ENCODE measurements at regions not wholly inside any gene's neighbourhood (a gene's known extent, or its start where the extent isn't known, plus 50 kb on each side); places are given as distances from the start of the nearest gene placed in this dataset.

DNA sequence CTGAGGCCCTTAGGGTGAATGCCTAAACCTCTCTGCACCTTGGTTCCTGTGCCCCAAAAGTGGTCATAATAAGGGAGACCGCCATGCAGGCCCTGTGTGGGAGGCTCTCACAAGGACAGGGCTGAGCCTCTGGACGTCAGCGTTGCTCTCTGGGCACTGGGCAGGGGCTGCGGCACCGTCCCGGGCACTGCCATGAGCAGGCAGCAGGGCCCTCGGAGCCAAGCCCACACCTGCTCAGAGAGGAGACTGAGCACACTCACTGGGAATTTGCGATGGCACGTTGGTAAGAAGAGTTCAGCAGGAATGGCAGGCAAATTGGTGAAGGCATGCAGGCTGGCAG lies 123.4 kb downstream of the HMX1 start:
- TF ChIP-seq POLR2A (IDR thresholded peaks at IDR 0.05) (no peak), POLR2AphosphoS5 (IDR thresholded peaks at IDR 0.05) (no peak)
- TF ChIP-seq, protein P1, sequence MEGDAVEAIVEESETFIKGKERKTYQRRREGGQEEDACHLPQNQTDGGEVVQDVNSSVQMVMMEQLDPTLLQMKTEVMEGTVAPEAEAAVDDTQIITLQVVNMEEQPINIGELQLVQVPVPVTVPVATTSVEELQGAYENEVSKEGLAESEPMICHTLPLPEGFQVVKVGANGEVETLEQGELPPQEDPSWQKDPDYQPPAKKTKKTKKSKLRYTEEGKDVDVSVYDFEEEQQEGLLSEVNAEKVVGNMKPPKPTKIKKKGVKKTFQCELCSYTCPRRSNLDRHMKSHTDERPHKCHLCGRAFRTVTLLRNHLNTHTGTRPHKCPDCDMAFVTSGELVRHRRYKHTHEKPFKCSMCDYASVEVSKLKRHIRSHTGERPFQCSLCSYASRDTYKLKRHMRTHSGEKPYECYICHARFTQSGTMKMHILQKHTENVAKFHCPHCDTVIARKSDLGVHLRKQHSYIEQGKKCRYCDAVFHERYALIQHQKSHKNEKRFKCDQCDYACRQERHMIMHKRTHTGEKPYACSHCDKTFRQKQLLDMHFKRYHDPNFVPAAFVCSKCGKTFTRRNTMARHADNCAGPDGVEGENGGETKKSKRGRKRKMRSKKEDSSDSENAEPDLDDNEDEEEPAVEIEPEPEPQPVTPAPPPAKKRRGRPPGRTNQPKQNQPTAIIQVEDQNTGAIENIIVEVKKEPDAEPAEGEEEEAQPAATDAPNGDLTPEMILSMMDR (IDR thresholded peaks at IDR 0.05) = no peak
- H3K36me3 ChIP-seq = no peaks in the 10 kb centered on the region
- H3K4me3 ChIP-seq = no peak overlapping the region
- no peak for DNase-seq (ENCODE audit: low spot score in 2 of 2)
- H3K27ac ChIP-seq = no peak overlapping the region
- intact Hi-C loops (cut with DNase I; ENCODE audit: low total_unique reads) = no loop called here
- H3K4me1 ChIP-seq = no peaks in the 10 kb centered on the region
- H3K9me3 ChIP-seq = no peaks in the 10 kb centered on the region
- peaks cover 0 to 19% of the 10 kb centered on the region in 2 donors for H3K27me3 ChIP-seq

DNA sequence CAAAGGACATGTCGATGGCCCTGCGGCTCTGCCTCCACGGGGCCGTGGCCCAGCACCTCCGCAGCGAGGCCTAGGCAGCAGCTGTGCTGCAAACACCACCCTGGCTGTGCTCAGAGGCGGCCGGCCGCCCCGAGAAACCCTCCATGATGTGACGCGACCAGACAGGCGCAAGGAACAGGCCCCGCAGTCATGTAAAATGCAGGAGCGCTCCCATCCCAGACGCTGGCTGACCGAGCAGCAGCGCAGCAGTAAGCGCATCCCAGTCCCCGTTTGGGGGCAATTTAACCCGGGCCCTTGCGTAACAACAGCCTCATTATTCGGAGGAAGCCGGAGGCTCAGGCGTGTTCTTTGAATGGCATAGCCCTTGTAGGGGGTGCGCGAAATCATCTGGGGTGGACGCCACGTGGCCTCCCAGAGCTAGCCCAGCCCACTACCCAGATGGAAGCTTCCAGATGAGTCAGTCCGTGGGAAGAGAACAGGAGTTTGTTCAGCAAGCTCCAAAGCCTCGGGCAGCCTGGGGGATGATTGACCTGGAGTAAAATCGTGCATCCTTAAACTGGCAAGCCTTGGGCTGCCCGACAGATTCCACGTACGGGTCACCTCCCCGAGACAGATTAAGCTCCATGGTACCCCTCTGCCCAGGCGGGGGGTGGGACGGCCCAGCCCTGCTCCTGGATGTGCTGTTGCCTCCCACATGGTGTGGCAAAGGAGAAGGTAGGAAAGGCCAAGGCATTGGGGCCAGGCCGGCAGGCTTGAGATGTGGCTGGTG lies 124.0 kb downstream of the HMX1 start:
- peaks cover 0 to 21% of the 10 kb centered on the region in 2 donors for H3K27me3 ChIP-seq
- H3K4me3 ChIP-seq = no peak overlapping the region
- TF ChIP-seq, protein P1 (IDR thresholded peaks at IDR 0.05) = no peak
- no peak for TF ChIP-seq POLR2AphosphoS5 (IDR thresholded peaks at IDR 0.05)
- TF ChIP-seq POLR2A (IDR thresholded peaks at IDR 0.05) = no peak
- no peaks in the 10 kb centered on the region for H3K36me3 ChIP-seq
- H3K4me1 ChIP-seq = no peaks in the 10 kb centered on the region
- intact Hi-C loops (cut with DNase I; ENCODE audit: low total_unique reads) = no loop called here
- H3K9me3 ChIP-seq = no peaks in the 10 kb centered on the region
- H3K27ac ChIP-seq = no peak overlapping the region
- peak in 1 of 2 donors; percentile 39 for DNase-seq (ENCODE audit: low spot score in 2 of 2)

DNA sequence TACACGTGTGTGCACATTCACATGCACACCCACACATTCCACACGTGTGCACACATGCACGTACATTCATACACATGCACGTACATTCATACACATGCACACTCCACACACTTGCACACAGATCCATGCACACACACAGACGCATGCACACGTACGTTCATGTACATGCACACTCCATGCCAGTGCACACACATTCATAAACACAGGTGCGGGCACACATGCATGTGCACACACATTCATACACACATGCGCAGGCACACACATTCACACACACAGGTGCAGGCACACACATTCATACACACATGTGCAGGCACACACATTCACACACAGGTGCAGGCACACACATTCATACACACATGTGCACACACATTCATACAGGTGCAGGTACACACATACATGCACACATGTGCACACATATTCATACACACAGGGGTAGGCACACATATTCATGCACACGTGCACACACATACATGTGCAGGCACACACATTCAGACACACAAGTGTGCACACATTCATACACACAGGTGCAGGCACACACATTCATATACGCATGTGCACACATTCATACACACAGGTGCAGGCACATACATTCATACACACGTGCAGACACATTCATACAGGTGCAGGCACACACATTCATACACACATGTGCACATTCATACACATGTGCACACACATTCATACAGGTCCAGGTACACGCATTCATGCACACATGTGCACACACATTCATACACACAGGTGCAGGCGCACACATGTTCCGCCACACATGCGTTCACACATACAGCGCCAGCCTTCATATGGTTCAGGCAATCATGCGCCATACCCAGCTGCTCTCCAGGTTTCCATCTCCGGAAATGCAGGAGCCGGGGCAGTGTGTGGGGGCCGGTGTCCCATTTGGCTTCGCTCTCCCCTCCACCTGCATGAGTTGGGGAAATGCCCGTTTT lies 124.8 kb downstream of the HMX1 start:
- Histone ChIP-seq H3K4me1 (no peaks in the 10 kb centered on the region), H3K36me3 (no peaks in the 10 kb centered on the region), H3K27ac (no peak overlapping the region), H3K27me3 (peaks cover 0 to 26% of the 10 kb centered on the region in 2 donors), H3K4me3 (no peak overlapping the region), H3K9me3 (no peaks in the 10 kb centered on the region)
- intact Hi-C loops (cut with DNase I; ENCODE audit: low total_unique reads) = no loop called here
- TF ChIP-seq, protein P1 (IDR thresholded peaks at IDR 0.05) = no peak
- no peak for TF ChIP-seq POLR2A (IDR thresholded peaks at IDR 0.05)
- TF ChIP-seq POLR2AphosphoS5 (IDR thresholded peaks at IDR 0.05) = no peak
- peak in 1 of 2 donors; percentile 15 for DNase-seq (ENCODE audit: low spot score in 2 of 2)

DNA sequence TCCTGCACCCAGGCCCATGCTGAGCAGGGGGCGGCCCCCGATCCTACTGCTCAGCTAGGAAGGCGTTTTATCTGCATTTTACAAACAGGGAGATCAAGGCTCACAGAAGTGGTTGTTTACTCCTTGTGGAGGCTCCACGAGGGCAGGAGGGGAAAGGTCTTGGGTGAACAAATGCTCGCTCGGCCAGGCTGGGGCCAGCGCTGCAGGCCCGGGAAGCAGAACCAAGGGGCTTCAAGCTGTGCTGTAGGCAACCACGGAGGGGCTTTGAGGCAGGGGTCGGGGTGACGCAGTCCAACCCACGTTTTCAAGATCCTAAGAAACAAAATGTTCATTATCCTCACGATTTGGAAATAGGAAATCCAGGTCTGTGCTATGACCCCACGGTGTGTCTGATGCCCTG lies 125.8 kb downstream of the HMX1 start:
- peak in 1 of 2 donors; percentile 19 for DNase-seq (ENCODE audit: low spot score in 2 of 2)

More for the DNA sequence above, 125.8 kb downstream of the HMX1 start:
- no peaks in the 10 kb centered on the region for H3K36me3 ChIP-seq
- TF ChIP-seq POLR2A (IDR thresholded peaks at IDR 0.05) = no peak
- TF ChIP-seq POLR2AphosphoS5 (IDR thresholded peaks at IDR 0.05) = no peak
- TF ChIP-seq, protein P1 (IDR thresholded peaks at IDR 0.05) = no peak
- H3K27me3 ChIP-seq = peaks cover 0 to 26% of the 10 kb centered on the region in 2 donors
- H3K4me1 ChIP-seq = no peaks in the 10 kb centered on the region
- no peak overlapping the region for H3K4me3 ChIP-seq
- no peaks in the 10 kb centered on the region for H3K9me3 ChIP-seq
- H3K27ac ChIP-seq = no peak overlapping the region
- intact Hi-C loops (cut with DNase I; ENCODE audit: low total_unique reads) = no loop called here

Measured in breast epithelium (tissue), 4 donors.